ENCODE measurements at regions not wholly inside any gene's neighbourhood (a gene's known extent, or its start where the extent isn't known, plus 50 kb on each side); places are given as distances from the start of the nearest gene placed in this dataset.
A peak's percentile ranks its signal among the peaks of the same experiment; 100 is the strongest.
"Not testable (repeated sequence)": the region's sequence is repeated elsewhere in the genome, so short reads cannot be mapped to it uniquely, and the experiment has no call there.

DNA sequence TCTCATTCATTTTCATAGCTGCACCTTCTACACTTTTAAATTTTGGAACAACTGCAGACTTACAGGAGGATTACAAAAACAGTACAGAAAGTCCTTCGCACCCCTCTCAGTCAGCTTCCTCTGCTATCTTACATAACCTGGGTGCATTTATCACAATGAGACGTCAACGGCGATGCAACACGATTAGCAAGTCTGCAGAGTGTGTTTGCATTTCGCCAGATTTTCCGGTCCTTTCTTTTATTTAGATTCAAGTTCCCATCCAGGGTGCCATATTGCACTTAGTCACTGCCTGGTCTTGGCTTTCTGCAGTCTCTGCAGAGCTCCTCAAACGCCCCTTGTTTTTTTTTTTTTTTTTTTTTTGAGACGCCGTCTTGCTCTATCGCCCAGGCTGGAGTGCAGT lies 85.9 kb downstream of the ASMT start:
- H3K27ac Mint-ChIP-seq: peak overlapping the region in 1 of 9 donors; percentile 15
- Histone ChIP-seq H3K27me3 (ENCODE audit: control insufficient read depth in 2 of 2, insufficient read depth in 2 of 2, low read length in 2 of 2) (no peaks in the 10 kb centered on the region), H3K4me3 (ENCODE audit: low read length) (no peak overlapping the region), H3K4me1 (ENCODE audit: control insufficient read depth in 2 of 2, insufficient read depth in 2 of 2, low read length in 2 of 2) (no peaks in the 10 kb centered on the region), H3K27ac (ENCODE audit: low read depth, low read length) (no peak overlapping the region), H3K9me3 (ENCODE audit: control insufficient read depth in 2 of 3, low read length in 3 of 3) (peaks cover 0 to 4% (median 0%) of the 10 kb centered on the region in 3 experiments), H3K36me3 (ENCODE audit: control insufficient read depth in 2 of 3, insufficient read depth in 3 of 3, low read length in 3 of 3) (no peaks in the 10 kb centered on the region)
- no peak for ATAC-seq
- intact Hi-C loops (cut with micrococcal nuclease): no loop called here
- H3K4me1 Mint-ChIP-seq: peaks cover 0 to 3% (median 0%) of the 10 kb centered on the region in 7 donors
- POLR2A ChIA-PET: no interaction called here
- peaks cover 4 to 16% (median 9%) of the 10 kb centered on the region in 11 donors for H3K9me3 Mint-ChIP-seq
- H3K27me3 Mint-ChIP-seq: no peaks in the 10 kb centered on the region
- H3K36me3 Mint-ChIP-seq: peaks cover 4 to 30% (median 17%) of the 10 kb centered on the region in 5 donors
- DNase-seq: no peak
- H3K4me3 Mint-ChIP-seq: no peak overlapping the region
- CTCF ChIA-PET: no interaction called here

DNA sequence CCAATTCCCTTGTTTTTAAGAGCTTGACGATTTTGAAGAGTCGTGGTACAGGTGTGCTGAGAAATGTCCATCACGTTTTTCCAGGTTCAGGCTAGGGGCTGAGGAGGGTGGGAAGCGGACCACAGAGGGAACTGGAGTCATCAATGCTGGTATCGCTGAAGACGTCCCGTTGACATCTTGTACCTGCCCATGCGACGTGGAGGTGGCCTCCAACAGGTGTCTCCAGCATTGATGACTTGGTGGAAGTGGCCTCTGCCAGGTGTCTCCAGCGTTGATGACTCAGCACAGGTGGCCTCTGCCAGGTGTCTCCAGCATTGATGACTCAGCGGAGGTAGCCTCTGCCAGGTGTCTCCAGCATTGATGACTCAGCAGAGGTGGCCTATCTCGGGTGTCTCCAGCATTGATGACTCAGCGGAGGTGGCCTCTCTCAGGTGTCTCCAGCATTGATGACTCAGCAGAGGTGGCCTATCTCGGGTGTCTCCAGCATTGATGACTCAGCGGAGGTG lies 86.6 kb downstream of the ASMT start:
- H3K27ac ChIP-seq (ENCODE audit: low read depth, low read length); H3K4me1 Mint-ChIP-seq; H3K27me3 Mint-ChIP-seq; intact Hi-C loops (cut with micrococcal nuclease); CTCF ChIA-PET; H3K36me3 ChIP-seq (ENCODE audit: control insufficient read depth in 2 of 3, insufficient read depth in 3 of 3, low read length in 3 of 3); H3K27me3 ChIP-seq (ENCODE audit: control insufficient read depth in 2 of 2, insufficient read depth in 2 of 2, low read length in 2 of 2); POLR2A ChIA-PET; H3K4me3 ChIP-seq (ENCODE audit: low read length); H3K4me3 Mint-ChIP-seq; H3K9me3 ChIP-seq (ENCODE audit: control insufficient read depth in 2 of 3, low read length in 3 of 3); DNase-seq; H3K4me1 ChIP-seq (ENCODE audit: control insufficient read depth in 2 of 2, insufficient read depth in 2 of 2, low read length in 2 of 2); ATAC-seq; H3K27ac Mint-ChIP-seq: not testable (repeated sequence)
- peaks cover 2 to 25% (median 14%) of the 10 kb centered on the region in 5 donors for H3K36me3 Mint-ChIP-seq
- H3K9me3 Mint-ChIP-seq: peaks cover 4 to 11% (median 7%) of the 10 kb centered on the region in 11 donors

DNA sequence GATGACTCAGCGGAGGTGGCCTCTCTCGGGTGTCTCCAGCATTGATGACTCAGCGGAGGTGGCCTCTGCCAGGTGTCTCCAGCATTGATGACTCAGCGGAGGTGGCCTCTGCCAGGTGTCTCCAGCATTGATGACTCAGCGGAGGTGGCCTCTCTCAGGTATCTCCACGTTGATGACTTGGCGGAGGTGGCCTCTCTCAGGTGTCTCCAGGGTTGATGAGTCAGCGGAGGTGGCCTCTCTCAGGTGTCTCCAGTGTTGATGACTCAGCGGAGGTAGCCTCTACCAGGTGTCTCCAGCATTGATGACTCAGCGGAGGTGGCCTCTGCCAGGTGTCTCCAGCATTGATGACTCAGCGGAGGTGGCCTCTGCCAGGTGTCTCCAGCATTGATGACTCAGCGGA lies 87.3 kb downstream of the ASMT start:
- CTCF ChIA-PET; H3K9me3 ChIP-seq (ENCODE audit: control insufficient read depth in 2 of 3, low read length in 3 of 3); H3K27me3 Mint-ChIP-seq; H3K4me3 ChIP-seq (ENCODE audit: low read length); POLR2A ChIA-PET; H3K27ac Mint-ChIP-seq; H3K4me3 Mint-ChIP-seq; H3K27me3 ChIP-seq (ENCODE audit: control insufficient read depth in 2 of 2, insufficient read depth in 2 of 2, low read length in 2 of 2); DNase-seq; intact Hi-C loops (cut with micrococcal nuclease); H3K36me3 ChIP-seq (ENCODE audit: control insufficient read depth in 2 of 3, insufficient read depth in 3 of 3, low read length in 3 of 3); H3K4me1 Mint-ChIP-seq; ATAC-seq; H3K4me1 ChIP-seq (ENCODE audit: control insufficient read depth in 2 of 2, insufficient read depth in 2 of 2, low read length in 2 of 2); H3K27ac ChIP-seq (ENCODE audit: low read depth, low read length): not testable (repeated sequence)
- peaks cover 0 to 23% (median 11%) of the 10 kb centered on the region in 5 donors for H3K36me3 Mint-ChIP-seq
- peaks cover 4 to 11% (median 7%) of the 10 kb centered on the region in 11 donors for H3K9me3 Mint-ChIP-seq

DNA sequence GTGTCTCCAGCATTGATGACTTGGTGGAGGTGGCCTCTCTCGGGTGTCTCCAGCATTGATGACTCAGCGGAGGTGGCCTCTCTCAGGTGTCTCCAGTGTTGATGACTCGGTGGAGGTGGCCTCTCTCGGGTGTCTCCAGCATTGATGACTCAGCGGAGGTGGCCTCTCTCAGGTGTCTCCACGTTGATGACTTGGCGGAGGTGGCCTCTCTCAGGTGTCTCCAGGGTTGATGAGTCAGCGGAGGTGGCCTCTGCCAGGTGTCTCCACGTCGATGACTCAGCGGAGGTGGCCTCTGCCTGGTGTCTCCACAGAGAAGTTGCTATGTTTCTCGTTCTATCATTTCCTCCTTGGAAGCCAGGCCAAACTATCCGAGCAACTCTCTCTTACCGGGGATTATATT lies 87.7 kb downstream of the ASMT start:
- H3K27ac Mint-ChIP-seq; H3K27me3 ChIP-seq (ENCODE audit: control insufficient read depth in 2 of 2, insufficient read depth in 2 of 2, low read length in 2 of 2); H3K27me3 Mint-ChIP-seq; H3K27ac ChIP-seq (ENCODE audit: low read depth, low read length); DNase-seq; H3K36me3 ChIP-seq (ENCODE audit: control insufficient read depth in 2 of 3, insufficient read depth in 3 of 3, low read length in 3 of 3); H3K4me1 Mint-ChIP-seq; CTCF ChIA-PET; H3K4me3 Mint-ChIP-seq; POLR2A ChIA-PET; intact Hi-C loops (cut with micrococcal nuclease); ATAC-seq; H3K4me1 ChIP-seq (ENCODE audit: control insufficient read depth in 2 of 2, insufficient read depth in 2 of 2, low read length in 2 of 2); H3K9me3 ChIP-seq (ENCODE audit: control insufficient read depth in 2 of 3, low read length in 3 of 3); H3K4me3 ChIP-seq (ENCODE audit: low read length): not testable (repeated sequence)
- Mint-ChIP-seq H3K36me3 (peaks cover 0 to 22% (median 11%) of the 10 kb centered on the region in 5 donors), H3K9me3 (peaks cover 4 to 11% (median 7%) of the 10 kb centered on the region in 11 donors)

DNA sequence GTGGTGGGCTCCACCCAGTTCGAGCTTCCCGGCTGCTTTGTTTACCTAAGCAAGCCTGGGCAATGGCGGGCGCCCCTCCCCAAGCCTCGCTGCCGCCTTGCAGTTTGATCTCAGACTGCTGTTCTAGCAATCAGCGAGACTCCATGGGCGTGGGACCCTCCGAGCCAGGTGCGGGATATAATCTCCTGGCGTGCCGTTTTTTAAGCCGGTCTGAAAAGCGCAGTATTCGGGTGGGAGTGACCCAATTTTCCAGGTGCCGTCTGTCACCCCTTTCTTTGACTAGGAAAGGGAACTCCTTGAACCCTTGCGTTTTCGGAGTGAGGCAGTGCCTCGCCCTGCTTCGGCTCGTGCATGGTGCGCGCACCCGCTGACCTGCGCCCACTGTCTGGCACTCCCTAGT lies 94.4 kb downstream of the ASMT start:
- H3K27me3 Mint-ChIP-seq; H3K4me1 ChIP-seq (ENCODE audit: control insufficient read depth in 2 of 2, insufficient read depth in 2 of 2, low read length in 2 of 2); H3K27ac Mint-ChIP-seq; intact Hi-C loops (cut with micrococcal nuclease); H3K27ac ChIP-seq (ENCODE audit: low read depth, low read length); H3K4me1 Mint-ChIP-seq; POLR2A ChIA-PET; ATAC-seq; DNase-seq; H3K4me3 Mint-ChIP-seq; H3K36me3 ChIP-seq (ENCODE audit: control insufficient read depth in 2 of 3, insufficient read depth in 3 of 3, low read length in 3 of 3); CTCF ChIA-PET; H3K4me3 ChIP-seq (ENCODE audit: low read length); H3K27me3 ChIP-seq (ENCODE audit: control insufficient read depth in 2 of 2, insufficient read depth in 2 of 2, low read length in 2 of 2); H3K9me3 ChIP-seq (ENCODE audit: control insufficient read depth in 2 of 3, low read length in 3 of 3): not testable (repeated sequence)
- Mint-ChIP-seq H3K36me3 (peaks cover 0 to 12% (median 10%) of the 10 kb centered on the region in 5 donors), H3K9me3 (peaks cover 0 to 11% (median 0%) of the 10 kb centered on the region in 11 donors)

DNA sequence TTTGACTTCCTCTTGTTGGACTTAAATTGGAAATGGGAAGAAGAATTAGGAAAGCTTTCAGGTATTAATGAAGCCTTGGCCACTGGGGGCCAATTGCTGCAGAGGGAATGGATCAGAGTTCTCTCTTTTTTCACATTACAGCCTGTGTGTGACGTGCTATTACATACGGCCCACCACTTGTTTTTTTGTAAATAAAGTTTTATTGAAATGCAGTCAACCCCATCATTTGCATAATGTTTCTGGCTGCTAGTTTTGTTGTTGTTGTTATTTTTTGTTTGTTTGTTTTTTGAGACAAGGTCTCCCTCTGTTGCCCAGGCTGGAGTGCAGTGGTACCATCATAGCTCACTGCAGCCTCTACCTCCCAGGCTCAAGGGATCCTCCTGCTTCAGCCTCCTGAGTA lies 98.4 kb downstream of the ASMT start:
- no peak overlapping the region for H3K27ac ChIP-seq (ENCODE audit: low read depth, low read length)
- no peaks in the 10 kb centered on the region for H3K4me1 ChIP-seq (ENCODE audit: control insufficient read depth in 2 of 2, insufficient read depth in 2 of 2, low read length in 2 of 2)
- no peaks in the 10 kb centered on the region for H3K9me3 ChIP-seq (ENCODE audit: control insufficient read depth in 2 of 3, low read length in 3 of 3)
- no peaks in the 10 kb centered on the region for H3K36me3 ChIP-seq (ENCODE audit: control insufficient read depth in 2 of 3, insufficient read depth in 3 of 3, low read length in 3 of 3)
- no peak overlapping the region for H3K4me3 ChIP-seq (ENCODE audit: low read length)
- intact Hi-C loops (cut with micrococcal nuclease): no loop called here
- Mint-ChIP-seq H3K9me3 (peaks cover 0 to 16% (median 0%) of the 10 kb centered on the region in 11 donors), H3K36me3 (peaks cover 0 to 28% (median 14%) of the 10 kb centered on the region in 5 donors), H3K4me3 (no peak overlapping the region), H3K4me1 (peaks cover 0 to 14% (median 0%) of the 10 kb centered on the region in 7 donors), H3K27me3 (no peaks in the 10 kb centered on the region), H3K27ac (no peak overlapping the region)
- ChIA-PET CTCF (no interaction called here), POLR2A (no interaction called here)
- no peaks in the 10 kb centered on the region for H3K27me3 ChIP-seq (ENCODE audit: control insufficient read depth in 2 of 2, insufficient read depth in 2 of 2, low read length in 2 of 2)
- ATAC-seq (no peak), DNase-seq (no peak)

DNA sequence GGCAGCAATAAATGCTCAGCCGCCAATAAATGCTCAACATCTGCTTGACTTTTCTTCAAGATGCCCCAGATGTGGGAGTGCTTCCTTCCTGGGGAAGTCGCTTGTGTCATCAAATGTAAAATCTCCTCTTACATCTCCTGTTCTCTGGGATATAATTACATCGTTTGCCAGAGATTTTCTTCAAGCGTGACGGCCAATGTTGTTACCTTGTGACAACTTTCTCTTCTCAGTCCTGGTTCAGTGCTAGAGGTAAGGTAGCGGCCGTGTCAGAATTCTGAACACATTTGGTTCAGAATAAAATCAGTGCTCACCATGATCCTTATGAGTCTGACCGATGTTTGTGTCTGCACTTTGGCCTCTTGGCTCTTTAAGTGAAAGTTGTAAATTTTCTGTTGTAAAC lies 102.5 kb downstream of the ASMT start:
- ATAC-seq (no peak), DNase-seq (no peak)
- no peak overlapping the region for H3K4me3 Mint-ChIP-seq
- peaks cover 0 to 19% (median 3%) of the 10 kb centered on the region in 11 donors for H3K9me3 Mint-ChIP-seq
- no peaks in the 10 kb centered on the region for H3K36me3 ChIP-seq (ENCODE audit: control insufficient read depth in 2 of 3, insufficient read depth in 3 of 3, low read length in 3 of 3)
- no peaks in the 10 kb centered on the region for H3K9me3 ChIP-seq (ENCODE audit: control insufficient read depth in 2 of 3, low read length in 3 of 3)
- H3K4me1 ChIP-seq (ENCODE audit: control insufficient read depth in 2 of 2, insufficient read depth in 2 of 2, low read length in 2 of 2): no peaks in the 10 kb centered on the region
- POLR2A ChIA-PET: no interaction called here
- H3K36me3 Mint-ChIP-seq: peaks cover 8 to 48% (median 26%) of the 10 kb centered on the region in 5 donors
- no peak overlapping the region for H3K4me3 ChIP-seq (ENCODE audit: low read length)
- H3K4me1 Mint-ChIP-seq: peaks cover 0 to 14% (median 1%) of the 10 kb centered on the region in 7 donors
- H3K27me3 Mint-ChIP-seq: no peaks in the 10 kb centered on the region
- H3K27ac ChIP-seq (ENCODE audit: low read depth, low read length): no peak overlapping the region
- CTCF ChIA-PET: no interaction called here
- no peaks in the 10 kb centered on the region for H3K27me3 ChIP-seq (ENCODE audit: control insufficient read depth in 2 of 2, insufficient read depth in 2 of 2, low read length in 2 of 2)
- intact Hi-C loops (cut with micrococcal nuclease): no loop called here
- no peak overlapping the region for H3K27ac Mint-ChIP-seq
